ENCODE measurements at regions not wholly inside any gene's neighbourhood (a gene's known extent, or its start where the extent isn't known, plus 50 kb on each side); places are given as distances from the start of the nearest gene placed in this dataset.

GRCh38 chr12:125944446-125944845 is 879.2 kb downstream of the AACS start:
- no peak for DNase-seq

DNA sequence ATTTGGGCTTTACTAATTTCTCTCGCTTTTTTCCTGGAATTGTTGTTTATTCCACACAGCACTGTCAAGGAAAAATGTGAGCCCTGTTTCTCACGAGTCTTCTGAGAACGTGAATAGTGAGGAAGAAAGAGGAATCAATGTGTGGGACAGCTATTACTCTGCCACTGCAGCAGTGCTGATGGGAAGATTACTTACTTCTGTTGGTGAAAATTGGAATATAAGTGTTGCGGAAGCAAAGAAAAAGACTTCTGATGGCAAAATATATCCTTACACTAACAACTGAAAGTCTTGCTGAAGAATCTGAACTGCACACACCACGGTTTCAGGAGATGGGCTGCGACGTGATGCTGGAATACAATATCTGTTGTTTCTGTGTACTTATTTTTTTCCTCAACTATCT is 884.2 kb downstream of the AACS start:
- DNase-seq = no peak

DNA sequence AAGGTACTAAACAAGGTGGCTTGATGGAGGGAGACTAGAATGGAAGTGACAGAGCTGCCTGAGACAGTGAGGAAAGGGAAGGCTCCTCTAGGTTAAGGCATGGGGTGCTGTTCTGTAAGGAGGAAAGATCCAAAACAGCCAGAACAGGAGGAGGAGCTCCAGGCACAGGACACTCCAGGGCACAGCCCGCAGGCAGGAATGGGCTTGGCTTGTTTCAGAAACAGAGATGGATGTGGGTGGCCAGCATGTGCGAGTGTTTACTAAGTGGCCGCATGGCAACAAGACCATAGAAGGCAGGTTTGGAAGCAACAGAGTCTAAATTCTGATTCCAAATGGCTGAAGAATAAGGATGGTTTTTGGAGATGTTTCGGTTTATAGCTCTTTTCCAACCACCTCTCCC is 889.1 kb downstream of the AACS start:
- DNase-seq = no peak

GRCh38 chr12:125956186-125956585 is 891.0 kb downstream of the AACS start:
- no peak for DNase-seq

GRCh38 chr12:125966641-125967040 is 901.4 kb downstream of the AACS start:
- no peak for DNase-seq

DNA sequence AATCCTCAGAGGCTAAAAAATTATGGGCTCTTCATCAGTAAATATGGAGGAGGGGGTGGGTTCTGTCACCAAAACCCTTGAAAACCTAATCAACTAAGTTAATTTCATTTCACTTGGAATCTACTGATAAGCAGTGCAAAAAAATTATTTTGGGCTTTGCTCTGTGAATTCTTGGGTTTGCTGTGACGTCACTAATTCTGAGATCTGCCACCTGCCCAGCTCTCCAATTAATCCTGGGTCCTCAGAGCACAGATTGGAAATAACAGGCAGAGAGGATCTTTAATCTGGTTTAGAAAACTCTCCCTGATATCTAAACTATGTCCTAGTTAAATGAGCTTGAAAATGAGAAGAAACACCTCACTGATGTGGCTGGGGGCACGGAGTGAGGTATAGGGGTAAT is 903.2 kb downstream of the AACS start:
- DNase-seq = no peak

DNA sequence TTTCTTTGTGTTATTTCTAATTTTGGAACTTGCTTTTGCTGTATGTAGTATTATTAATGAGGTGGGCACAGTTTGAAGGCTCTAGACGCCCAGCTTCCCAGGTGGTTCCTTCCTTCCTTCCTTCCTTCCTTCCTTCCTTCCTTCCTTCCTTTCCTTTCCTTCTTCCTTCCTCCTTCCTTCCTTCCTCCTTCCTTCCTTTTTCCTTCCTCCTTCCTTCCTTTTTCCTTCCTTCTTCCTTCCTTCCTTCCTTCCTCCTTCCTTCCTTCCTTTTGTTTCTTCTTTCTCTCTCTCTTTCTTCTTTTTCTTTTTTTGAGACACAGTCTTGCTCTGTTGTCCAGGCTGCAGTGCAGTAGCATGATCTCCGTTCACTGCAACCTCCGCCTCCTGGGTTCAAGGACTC is 906.7 kb downstream of the AACS start:
- no peak for DNase-seq

- DNase-seq = no peak
These were observed 913.1 kb downstream of the AACS start for GRCh38 chr12:125978286-125978685.

GRCh38 chr12:125981610-125982253 is 916.5 kb downstream of the AACS start:
- DNase-seq = no peak

DNA sequence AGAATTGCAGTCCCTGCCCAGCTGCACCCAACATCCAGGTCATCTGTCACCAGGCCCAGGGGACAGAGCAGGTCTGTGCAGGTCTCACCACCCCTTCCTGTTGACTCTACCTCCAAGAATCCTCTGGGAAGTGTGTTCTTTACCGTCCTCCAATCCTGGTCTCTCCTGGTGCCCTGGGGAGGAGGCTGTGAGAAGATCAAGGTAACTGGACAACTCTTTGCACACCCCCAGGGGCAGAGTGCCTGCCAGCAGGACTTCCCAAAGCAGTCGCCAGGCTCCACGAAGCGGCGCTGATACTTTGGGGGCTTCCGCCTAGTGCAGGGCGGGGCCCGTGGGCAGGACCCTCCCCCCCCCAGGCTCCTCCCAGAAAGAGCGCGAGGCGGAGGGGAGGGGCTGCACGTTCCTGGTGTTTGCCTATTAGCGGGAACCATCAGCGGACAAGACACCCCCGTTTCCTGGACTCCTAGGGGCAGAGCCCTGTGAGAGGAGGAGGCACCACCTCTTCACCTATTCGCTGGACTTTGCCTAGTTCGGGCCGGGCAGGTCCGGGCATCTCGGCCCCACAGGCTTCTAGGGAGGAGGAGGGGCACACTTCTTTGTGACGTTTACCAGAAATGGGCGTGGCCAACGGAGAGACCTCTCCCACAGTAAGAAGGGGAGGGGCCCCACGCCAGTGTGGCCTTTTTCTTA is 918.0 kb downstream of the AACS start:
- DNase-seq = no peak

DNA sequence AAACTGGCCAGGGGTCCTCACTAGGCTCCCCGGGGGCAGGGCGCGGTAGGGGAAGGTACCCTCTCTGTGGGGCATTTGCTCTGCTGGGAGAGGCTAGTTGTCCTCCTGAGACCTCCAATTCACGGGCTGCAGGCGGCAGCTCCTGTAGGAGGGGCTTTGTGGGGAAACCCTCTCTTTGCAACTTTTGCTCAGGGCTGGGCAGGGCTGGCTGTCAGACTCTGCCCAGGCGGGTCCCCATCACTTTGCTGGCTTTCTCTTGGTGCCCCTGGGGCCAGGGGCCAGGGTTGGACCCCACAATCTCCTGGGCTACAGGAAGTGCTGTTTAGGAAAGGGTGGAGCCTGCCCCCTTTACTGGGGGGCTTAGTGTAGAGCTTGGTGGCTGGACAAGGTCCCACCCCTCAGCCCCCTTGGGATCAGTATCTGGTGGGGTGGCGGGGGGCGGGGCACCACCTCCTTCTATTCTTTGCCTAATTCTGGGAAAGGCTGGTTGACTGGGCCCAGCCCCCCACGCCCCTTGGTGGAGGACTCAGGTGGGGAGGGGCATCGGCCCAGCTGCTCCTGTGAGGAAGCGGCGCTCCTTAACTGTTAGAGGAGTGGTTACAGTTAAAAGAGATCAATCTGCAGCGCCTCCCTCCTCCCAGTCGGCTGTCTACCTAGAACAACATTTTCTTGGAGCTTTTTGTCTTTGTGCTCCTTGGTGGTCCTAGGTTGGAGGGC is 918.7 kb downstream of the AACS start:
- no peak for DNase-seq

DNA sequence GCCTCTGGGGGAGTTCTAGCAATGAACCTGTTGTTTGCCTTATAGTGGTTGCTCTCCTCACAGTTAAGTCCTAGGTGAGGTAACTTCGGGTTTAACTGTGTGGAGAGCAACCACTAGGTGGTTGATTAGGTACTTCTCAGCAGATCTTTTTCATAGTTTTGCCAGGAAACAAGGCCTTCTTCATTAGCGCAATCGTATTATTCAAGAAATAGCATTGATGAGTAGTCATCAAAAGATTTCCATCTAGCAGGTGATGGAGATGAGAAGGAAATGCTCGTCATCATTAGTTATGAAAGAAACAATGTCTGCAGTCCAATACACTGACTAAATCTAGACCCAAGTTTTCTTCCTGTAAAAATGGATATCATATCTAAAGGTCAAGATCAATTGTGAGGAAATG is 923.3 kb downstream of the AACS start:
- no peak for DNase-seq

GRCh38 chr12:125989696-125990095 is 924.5 kb downstream of the AACS start:
- no peak for DNase-seq

- DNase-seq = no peak
These were observed 931.2 kb downstream of the AACS start for GRCh38 chr12:125996443-125996842.

DNA sequence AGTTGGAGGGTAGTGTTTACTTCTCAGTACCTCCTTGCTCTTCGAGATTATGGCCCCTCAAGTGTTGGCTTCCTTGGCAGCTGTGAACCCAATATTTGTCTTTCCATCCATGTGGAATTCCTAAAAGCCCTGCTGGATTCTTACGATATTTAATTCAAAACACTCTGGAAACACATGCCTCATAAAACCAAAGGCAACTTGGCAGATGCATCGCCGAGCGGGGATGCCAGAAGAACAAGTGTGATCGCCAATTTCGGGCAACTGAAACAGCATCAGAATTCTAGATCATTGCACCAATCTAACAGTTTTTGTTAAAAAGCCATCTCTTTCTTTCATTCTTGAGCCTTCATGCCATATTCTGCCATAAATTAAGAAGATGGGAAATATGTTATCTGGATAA is 934.4 kb downstream of the AACS start:
- DNase-seq = no peak

DNA sequence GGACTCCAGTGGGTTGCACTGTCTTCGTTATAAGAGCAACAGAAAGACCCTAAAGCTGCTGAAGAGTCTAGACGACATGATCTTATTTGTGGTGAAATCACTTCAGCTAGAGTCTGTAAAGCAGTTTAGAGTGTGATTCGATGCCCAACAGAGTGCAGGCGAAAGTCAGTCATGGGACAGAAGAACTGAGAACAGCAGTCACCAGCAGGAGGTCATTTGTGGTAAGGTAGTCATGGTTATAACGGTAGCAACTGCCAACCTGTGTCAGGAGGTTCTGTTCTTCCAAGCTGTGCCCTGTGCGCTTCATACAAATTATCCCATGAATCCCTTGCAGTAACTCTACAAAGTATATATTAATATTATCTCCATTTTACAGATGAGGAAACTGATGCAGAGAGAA is 954.1 kb downstream of the AACS start:
- DNase-seq = no peak

DNA sequence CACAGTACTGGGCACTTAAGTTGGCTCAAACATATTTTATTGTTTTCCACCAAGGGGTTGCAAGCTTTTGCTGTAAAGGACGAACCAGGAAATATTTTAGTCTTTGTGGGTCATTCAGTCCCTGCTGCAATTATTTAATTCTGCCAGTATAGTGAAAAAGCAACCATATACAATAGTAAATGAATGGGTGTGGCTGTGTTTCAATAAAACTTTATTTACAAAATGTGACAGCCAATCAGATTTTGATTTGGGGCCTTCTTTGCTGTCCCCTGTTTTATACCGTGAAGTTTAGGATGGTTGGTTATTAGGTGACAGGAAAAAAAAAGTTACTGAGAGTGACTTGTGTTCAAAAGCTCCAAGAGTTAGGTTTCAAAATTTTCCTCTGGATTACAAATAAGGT is 956.4 kb downstream of the AACS start:
- no peak for DNase-seq

DNA sequence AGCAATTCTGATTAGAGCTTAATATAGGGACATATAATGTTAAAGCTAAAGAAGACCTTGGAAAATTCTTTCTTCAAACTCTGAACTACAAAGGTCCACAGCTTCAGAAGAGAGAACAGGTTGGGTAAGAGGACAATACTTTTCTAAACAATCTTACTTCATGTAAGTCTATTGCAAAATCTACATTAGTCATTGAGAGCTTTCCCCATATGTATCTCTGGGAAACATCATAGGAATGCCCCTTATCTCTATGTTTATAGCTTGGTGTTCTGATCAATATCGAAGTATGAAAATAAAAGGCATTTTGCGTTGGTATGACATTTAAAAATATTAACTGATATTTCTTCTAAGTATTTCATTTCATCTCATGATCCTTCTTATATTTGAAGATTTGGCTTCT is 962.6 kb downstream of the AACS start:
- DNase-seq = no peak

GRCh38 chr12:126030573-126030972 is 965.3 kb downstream of the AACS start:
- DNase-seq = no peak

DNA sequence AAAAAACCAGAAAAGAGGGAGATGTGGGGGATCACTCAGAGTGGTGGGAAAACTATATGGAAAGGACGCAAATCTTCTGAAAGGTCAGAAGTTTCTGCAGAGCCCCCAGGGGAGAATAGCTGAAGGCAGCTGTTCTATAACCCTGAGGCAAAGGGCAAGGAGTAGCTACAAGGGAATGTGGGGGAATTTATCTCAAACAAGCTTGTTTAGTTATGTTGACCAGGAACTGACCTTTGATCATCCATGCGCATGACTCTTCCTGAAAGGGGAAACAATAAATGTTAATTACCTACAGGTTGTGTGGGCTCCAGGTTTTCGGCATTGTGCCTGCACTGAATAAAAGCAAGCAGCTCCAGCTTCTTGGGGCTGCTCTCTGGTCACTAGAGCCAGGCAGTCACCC is 968.5 kb downstream of the AACS start:
- DNase-seq = no peak

GRCh38 chr12:126036348-126036747 is 971.1 kb downstream of the AACS start:
- DNase-seq = no peak

- no peak for DNase-seq
These were observed 973.2 kb downstream of the AACS start for GRCh38 chr12:126038434-126038833.

DNA sequence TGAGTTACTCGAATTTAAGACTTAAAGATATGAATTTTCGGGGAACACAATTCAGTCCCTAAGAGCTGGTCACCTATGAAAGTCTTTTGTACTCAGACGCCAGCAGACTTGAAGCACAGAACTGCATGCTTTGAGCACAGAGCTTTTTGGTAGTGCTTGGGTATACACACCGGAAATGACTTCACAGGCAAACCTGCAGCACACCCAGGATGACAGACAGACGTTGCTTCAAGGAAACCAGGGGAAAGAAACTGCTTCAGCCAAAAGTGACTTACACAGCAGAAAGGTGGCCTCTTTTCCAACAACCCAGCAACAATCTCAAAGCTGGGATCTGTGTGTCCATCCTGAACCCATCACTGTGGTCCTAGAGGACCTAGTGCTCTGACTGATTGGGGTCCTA is 975.1 kb downstream of the AACS start:
- DNase-seq = no peak

DNA sequence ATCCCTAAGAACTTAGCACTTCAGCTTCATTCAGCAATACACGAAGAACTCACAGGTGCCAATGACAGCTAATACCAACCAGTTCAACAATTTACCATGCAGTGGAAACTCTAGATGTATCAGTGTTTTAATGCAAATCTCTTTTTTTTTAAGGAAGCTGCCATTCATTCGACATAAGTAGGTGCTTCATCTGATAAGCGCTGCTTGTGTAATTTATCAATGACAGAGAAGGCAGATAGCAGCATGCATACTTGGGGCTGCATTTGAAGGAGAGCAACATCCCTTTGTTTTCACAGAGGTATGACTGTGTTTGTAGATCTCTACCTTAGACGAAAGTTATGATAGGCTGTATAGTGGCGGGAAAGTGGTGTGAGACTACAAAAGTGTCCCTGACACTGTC is 977.1 kb downstream of the AACS start:
- DNase-seq = no peak
